ENCODE measurements at regions not wholly inside any gene's neighbourhood (a gene's known extent, or its start where the extent isn't known, plus 50 kb on each side); places are given as distances from the start of the nearest gene placed in this dataset.

DNA sequence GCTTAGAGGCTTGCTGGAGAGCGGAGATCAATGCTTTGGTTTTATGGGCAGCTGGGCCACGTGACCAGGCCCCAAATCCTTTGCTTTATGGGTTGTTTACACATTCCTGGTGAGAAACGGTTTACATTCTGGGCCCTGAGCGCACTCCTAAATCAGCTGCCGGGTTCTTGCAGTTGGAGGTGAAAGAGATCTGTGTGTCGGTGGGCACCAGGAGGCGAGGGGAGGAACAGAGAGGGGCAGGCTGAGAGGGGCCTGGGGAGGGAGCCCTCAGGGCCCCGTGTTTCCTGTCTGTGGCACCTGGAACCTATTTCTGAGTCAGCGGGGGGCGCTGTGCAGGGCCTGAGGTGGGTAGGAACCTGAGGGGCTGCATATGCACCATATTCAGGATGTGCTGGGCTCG is 63.5 kb upstream of the HAND1 start:
- Histone ChIP-seq H3K9ac (ENCODE audit: low read depth in 1 of 2, low read length in 2 of 2) (no peak overlapping the region), H3K4me3 (ENCODE audit: low read depth in 1 of 3, low read length in 3 of 3) (no peak overlapping the region), H3K9me3 (ENCODE audit: control insufficient read depth in 4 of 4, low read length in 3 of 4) (no peaks in the 10 kb centered on the region), H3K27me3 (ENCODE audit: control insufficient read depth in 4 of 4, insufficient read depth in 4 of 4, low read length in 3 of 4) (peaks cover 0 to 9% (median 0%) of the 10 kb centered on the region in 4 donors), H3K36me3 (ENCODE audit: control insufficient read depth in 4 of 4, insufficient read depth in 3 of 4, low read depth in 1 of 4, low read length in 3 of 4) (no peaks in the 10 kb centered on the region), H3K27ac (ENCODE audit: low read depth in 1 of 2, low read length in 2 of 2) (no peak overlapping the region), H3K4me1 (ENCODE audit: control insufficient read depth in 4 of 4, insufficient read depth in 4 of 4, low read length in 3 of 4) (no peaks in the 10 kb centered on the region)
- WGBS = 37% methylated on average over 11 of the region's 11 CpGs
- no peak for DNase-seq (ENCODE audit: low spot score)
- TF ChIP-seq, protein P1, sequence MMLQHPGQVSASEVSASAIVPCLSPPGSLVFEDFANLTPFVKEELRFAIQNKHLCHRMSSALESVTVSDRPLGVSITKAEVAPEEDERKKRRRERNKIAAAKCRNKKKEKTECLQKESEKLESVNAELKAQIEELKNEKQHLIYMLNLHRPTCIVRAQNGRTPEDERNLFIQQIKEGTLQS (IDR thresholded peaks at IDR 0.05) = no peak
- no peak for TF ChIP-seq ZBTB33 (IDR thresholded peaks at IDR 0.05)
- no peak for TF ChIP-seq FOXA2 (IDR thresholded peaks at IDR 0.05)
- no peak for TF ChIP-seq HNF4A (conservative IDR thresholded peaks at IDR 0.05)
- TF ChIP-seq YY1 (IDR thresholded peaks at IDR 0.05) = no peak
- no peak for TF ChIP-seq CTCF (IDR thresholded peaks at IDR 0.05; ENCODE audit: low read depth, low read length, missing input control)
- TF ChIP-seq, protein P2, sequence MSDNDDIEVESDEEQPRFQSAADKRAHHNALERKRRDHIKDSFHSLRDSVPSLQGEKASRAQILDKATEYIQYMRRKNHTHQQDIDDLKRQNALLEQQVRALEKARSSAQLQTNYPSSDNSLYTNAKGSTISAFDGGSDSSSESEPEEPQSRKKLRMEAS (IDR thresholded peaks at IDR 0.05) = no peak
- TF ChIP-seq EGR1 (IDR thresholded peaks at IDR 0.05; ENCODE audit: low read depth in 2 of 2) = no peak
- no peak for TF ChIP-seq GABPA (IDR thresholded peaks at IDR 0.05 in 1 of 2, conservative IDR thresholded peaks at IDR 0.05 in 1 of 2)
- TF ChIP-seq RXRA (IDR thresholded peaks at IDR 0.05) = no peak
- no peak for TF ChIP-seq SP1 (IDR thresholded peaks at IDR 0.05)
- no peak for TF ChIP-seq RAD21 (IDR thresholded peaks at IDR 0.05)
- TF ChIP-seq FOXA1 (IDR thresholded peaks at IDR 0.05) = no peak
- TF ChIP-seq HNF4G (IDR thresholded peaks at IDR 0.05) = no peak
- TF ChIP-seq JUND (IDR thresholded peaks at IDR 0.05) = no peak

DNA sequence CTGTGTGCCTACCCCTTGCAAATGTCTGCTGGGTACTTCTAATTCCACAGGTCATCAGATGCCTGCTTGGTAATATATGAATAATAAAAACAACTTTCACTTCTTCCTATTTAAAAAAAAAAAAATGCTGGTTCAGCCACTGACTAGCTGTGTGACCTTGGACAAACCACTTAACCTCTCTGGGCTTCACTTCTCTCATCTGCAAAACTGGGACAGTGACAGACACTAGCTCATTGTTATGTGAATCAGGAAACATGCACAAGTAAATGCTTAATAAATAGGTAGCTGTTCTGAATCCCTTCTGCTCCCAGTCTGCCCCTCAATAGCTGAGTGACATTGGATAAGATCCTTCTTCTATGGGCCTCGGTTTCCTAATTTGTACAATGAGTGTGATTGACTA is 62.6 kb upstream of the HAND1 start:
- no peak for DNase-seq (ENCODE audit: low spot score)
- TF ChIP-seq YY1 (IDR thresholded peaks at IDR 0.05) (no peak), GABPA (IDR thresholded peaks at IDR 0.05 in 1 of 2, conservative IDR thresholded peaks at IDR 0.05 in 1 of 2) (no peak), NR2F2 (IDR thresholded peaks at IDR 0.05) (no peak)
- Histone ChIP-seq H3K36me3 (ENCODE audit: control insufficient read depth in 4 of 4, insufficient read depth in 3 of 4, low read depth in 1 of 4, low read length in 3 of 4) (no peaks in the 10 kb centered on the region), H3K9ac (ENCODE audit: low read depth in 1 of 2, low read length in 2 of 2) (no peak overlapping the region), H3K9me3 (ENCODE audit: control insufficient read depth in 4 of 4, low read length in 3 of 4) (no peaks in the 10 kb centered on the region), H3K4me3 (ENCODE audit: low read depth in 1 of 3, low read length in 3 of 3) (no peak overlapping the region), H3K27ac (ENCODE audit: low read depth in 1 of 2, low read length in 2 of 2) (no peak overlapping the region), H3K27me3 (ENCODE audit: control insufficient read depth in 4 of 4, insufficient read depth in 4 of 4, low read length in 3 of 4) (peaks cover 0 to 9% (median 0%) of the 10 kb centered on the region in 4 donors), H3K4me1 (ENCODE audit: control insufficient read depth in 4 of 4, insufficient read depth in 4 of 4, low read length in 3 of 4) (no peaks in the 10 kb centered on the region)
- 75% methylated on average over 1 of the region's 1 CpG for WGBS

DNA sequence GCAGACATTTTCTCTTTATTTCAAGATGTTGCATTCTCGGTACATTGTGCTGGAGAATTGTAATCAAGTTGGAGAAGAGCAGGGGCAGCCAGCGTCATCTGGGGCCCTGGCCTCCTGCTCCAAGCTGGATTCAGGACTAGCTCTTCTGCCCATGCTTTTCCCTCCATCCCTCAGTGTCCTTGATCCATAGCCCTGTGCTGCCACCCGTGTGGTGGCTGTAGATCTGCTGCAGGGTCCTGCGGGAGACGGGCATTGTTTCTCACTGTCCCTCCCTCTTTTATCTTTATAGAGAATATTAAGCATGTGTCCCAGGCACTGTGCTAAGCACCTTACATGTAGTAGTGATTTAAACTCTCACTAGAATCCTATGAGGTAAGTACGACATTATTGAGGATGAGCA is 60.5 kb upstream of the HAND1 start:
- no peaks in the 10 kb centered on the region for H3K4me1 ChIP-seq (ENCODE audit: control insufficient read depth in 4 of 4, insufficient read depth in 4 of 4, low read length in 3 of 4)
- 76% methylated on average over 6 of the region's 6 CpGs for WGBS
- no peak overlapping the region for H3K4me3 ChIP-seq (ENCODE audit: low read depth in 1 of 3, low read length in 3 of 3)
- peaks cover 0 to 9% (median 0%) of the 10 kb centered on the region in 4 donors for H3K27me3 ChIP-seq (ENCODE audit: control insufficient read depth in 4 of 4, insufficient read depth in 4 of 4, low read length in 3 of 4)
- H3K9me3 ChIP-seq (ENCODE audit: control insufficient read depth in 4 of 4, low read length in 3 of 4) = no peaks in the 10 kb centered on the region
- no peaks in the 10 kb centered on the region for H3K36me3 ChIP-seq (ENCODE audit: control insufficient read depth in 4 of 4, insufficient read depth in 3 of 4, low read depth in 1 of 4, low read length in 3 of 4)
- H3K27ac ChIP-seq (ENCODE audit: low read depth in 1 of 2, low read length in 2 of 2) = no peak overlapping the region
- DNase-seq (ENCODE audit: low spot score) = no peak
- H3K9ac ChIP-seq (ENCODE audit: low read depth in 1 of 2, low read length in 2 of 2) = no peak overlapping the region
- TF ChIP-seq TAF1 (conservative IDR thresholded peaks at IDR 0.05) (no peak), EGR1 (IDR thresholded peaks at IDR 0.05; ENCODE audit: low read depth in 2 of 2) (no peak), REST (IDR thresholded peaks at IDR 0.05) (no peak), HNF4A (conservative IDR thresholded peaks at IDR 0.05) (no peak), CTCF (IDR thresholded peaks at IDR 0.05; ENCODE audit: low read depth, low read length, missing input control) (no peak), NR2F2 (IDR thresholded peaks at IDR 0.05) (no peak), YY1 (IDR thresholded peaks at IDR 0.05) (no peak), FOXA1 (IDR thresholded peaks at IDR 0.05) (no peak)
- TF ChIP-seq, protein P2 (IDR thresholded peaks at IDR 0.05) = no peak

All from liver (tissue), 8 donors.